Transverse colon (tissue), 4 donors: ENCODE measurements at regions not wholly inside any gene's neighbourhood (a gene's known extent, or its start where the extent isn't known, plus 50 kb on each side); places are given as distances from the start of the nearest gene placed in this dataset.

Experiments used
- CTCF ChIP-seq, 5 experiments: fragments of 200-600 bp in 3 of 5; fragments of 450-650 bp in 2 of 5; sonication (generic) in 3 of 5; IDR thresholded peaks; 1 replicate in 2 of 5; 2 replicates in 3 of 5; pipeline ENCODE4 v1.5.1; 2016 to 2017; ENCODE audit warnings: antibody characterized with exemption in 5 of 5, inconsistent platforms in 3 of 5, mild to moderate bottlenecking in 2 of 5, moderate library complexity in 1 of 5
- EP300 ChIP-seq: sonication (generic); formaldehyde crosslinking; IDR thresholded peaks from one replicate; pipeline ENCODE4 v1.6.1; 2017; ENCODE audit warnings: antibody characterized with exemption, low read depth
- POLR2A ChIP-seq: fragments of 450-650 bp; IDR thresholded peaks from one replicate; pipeline ENCODE4 v1.6.1; 2016; ENCODE audit warnings: antibody characterized with exemption, mild to moderate bottlenecking, moderate library complexity
- POLR2AphosphoS5 ChIP-seq, 3 donors: sonication (generic); formaldehyde crosslinking; IDR thresholded peaks; one replicate each; pipeline ENCODE4 v1.6.1; 2016; ENCODE audit warnings: antibody characterized with exemption in 3 of 3

GRCh38 chr3:187587076-187587475, 83.1 kb downstream of the SST start:
- TF ChIP-seq POLR2A (no peak), CTCF (IDR thresholded peaks at IDR 0.05) (no peak), POLR2AphosphoS5 (IDR thresholded peaks at IDR 0.05) (no peak), EP300 (no peak)
